ENCODE measurements at regions not wholly inside any gene's neighbourhood (a gene's known extent, or its start where the extent isn't known, plus 50 kb on each side); places are given as distances from the start of the nearest gene placed in this dataset.

- in situ Hi-C loops (cut with HindIII; ENCODE audit: low pct_ligation_motif_present, low sequenced_read_pairs), result no loop called here
- H3K36me3 ChIP-seq (replicated peaks), result peaks cover 2% of the 10 kb centered on the region
- no peak overlapping the region for H3K4me3 ChIP-seq (ENCODE audit: low read depth, low read length)
- H3K27ac ChIP-seq, result peak overlapping the region; percentile 87
- TF ChIP-seq CTCF (IDR thresholded peaks at IDR 0.05; ENCODE audit: low read depth, low read length, missing control alignments), result no peak
- no peaks in the 10 kb centered on the region for H3K27me3 ChIP-seq (replicated peaks)
- no peak for DNase-seq
These were observed 83.5 kb downstream of the C9orf152 start for GRCh38 chr9:110124439-110124838.

- Histone ChIP-seq H3K27me3 (replicated peaks) (no peaks in the 10 kb centered on the region), H3K36me3 (replicated peaks) (peaks cover 3% of the 10 kb centered on the region), H3K27ac (peak overlapping the region; percentile 87), H3K4me3 (ENCODE audit: low read depth, low read length) (peak overlapping the region; percentile 47)
- in situ Hi-C loops (cut with HindIII; ENCODE audit: low pct_ligation_motif_present, low sequenced_read_pairs), result no loop called here
- DNase-seq, result peak; percentile 94
- TF ChIP-seq CTCF (IDR thresholded peaks at IDR 0.05; ENCODE audit: low read depth, low read length, missing control alignments), result no peak
These were observed 82.7 kb downstream of the C9orf152 start for GRCh38 chr9:110125207-110125751.

GRCh38 chr9:110125763-110126351, 82.1 kb downstream of the C9orf152 start:
- H3K36me3 ChIP-seq (replicated peaks), result peaks cover 3% of the 10 kb centered on the region
- TF ChIP-seq CTCF (IDR thresholded peaks at IDR 0.05; ENCODE audit: low read depth, low read length, missing control alignments), result no peak
- H3K27me3 ChIP-seq (replicated peaks), result no peaks in the 10 kb centered on the region
- peak overlapping the region; percentile 47 for H3K4me3 ChIP-seq (ENCODE audit: low read depth, low read length)
- no peak for DNase-seq
- in situ Hi-C loops (cut with HindIII; ENCODE audit: low pct_ligation_motif_present, low sequenced_read_pairs), result no loop called here
- peak overlapping the region; percentile 87 for H3K27ac ChIP-seq

GRCh38 chr9:110126499-110126941, 81.4 kb downstream of the C9orf152 start:
- H3K36me3 ChIP-seq (replicated peaks), result peaks cover 3% of the 10 kb centered on the region
- peak overlapping the region; percentile 87 for H3K27ac ChIP-seq
- H3K4me3 ChIP-seq (ENCODE audit: low read depth, low read length), result peak overlapping the region; percentile 47
- peak; percentile 42 for DNase-seq
- H3K27me3 ChIP-seq (replicated peaks), result no peaks in the 10 kb centered on the region
- in situ Hi-C loops (cut with HindIII; ENCODE audit: low pct_ligation_motif_present, low sequenced_read_pairs), result no loop called here
- no peak for TF ChIP-seq CTCF (IDR thresholded peaks at IDR 0.05; ENCODE audit: low read depth, low read length, missing control alignments)

- H3K4me3 ChIP-seq (ENCODE audit: low read depth, low read length), result peak overlapping the region; percentile 47
- no peaks in the 10 kb centered on the region for H3K27me3 ChIP-seq (replicated peaks)
- peaks cover 3% of the 10 kb centered on the region for H3K36me3 ChIP-seq (replicated peaks)
- in situ Hi-C loops (cut with HindIII; ENCODE audit: low pct_ligation_motif_present, low sequenced_read_pairs), result no loop called here
- peak overlapping the region; percentile 87 for H3K27ac ChIP-seq
- DNase-seq, result peak; percentile 68
- TF ChIP-seq CTCF (IDR thresholded peaks at IDR 0.05; ENCODE audit: low read depth, low read length, missing control alignments), result peak; percentile 3
These were observed 80.7 kb downstream of the C9orf152 start for GRCh38 chr9:110126986-110127864.
